Activated naive CD4-positive, alpha-beta T cell treated with anti-CD3 and anti-CD28 coated beads, Interleukin-2, amount 50 U/mL, for 72 hours (primary cell): ENCODE measurements at regions not wholly inside any gene's neighbourhood (a gene's known extent, or its start where the extent isn't known, plus 50 kb on each side); places are given as distances from the start of the nearest gene placed in this dataset.

Experiments
- ATAC-seq, 2 donors: fragments of 150-1000 bp; cut with Tn5 transposase; 2 replicates each; pipeline ENCODE4 v1.10.0; 2021; ENCODE audit warnings: mild to moderate bottlenecking in 2 of 2, moderate library complexity in 2 of 2
- DNase-seq, 2 donors: peaks; one replicate each; pipeline ENCODE4 v3.0.0; 2021 to 2022; ENCODE audit warnings: low spot score in 2 of 2
- H3K27ac Mint-ChIP-seq, 2 donors: one replicate each; pipeline ENCODE4 v1.8.0; 2022; ENCODE audit warnings: mild to moderate bottlenecking in 2 of 2, mixed read lengths in 2 of 2
- H3K36me3 Mint-ChIP-seq, 2 donors: one replicate each; pipeline ENCODE4 v1.8.0; 2022; ENCODE audit warnings: mixed read lengths in 2 of 2
- H3K9me3 Mint-ChIP-seq, 2 donors: one replicate each; pipeline ENCODE4 v1.8.0; 2022; ENCODE audit warnings: mixed read lengths in 2 of 2

- ATAC-seq (no peak), DNase-seq (no peak)
- H3K9me3 Mint-ChIP-seq: peaks cover 4 to 16% of the 10 kb centered on the region in 2 donors
- H3K36me3 Mint-ChIP-seq: peaks cover 12 to 26% of the 10 kb centered on the region in 2 donors
- H3K27ac Mint-ChIP-seq: no peak overlapping the region
Measured at GRCh38 chr2:181114021-181114420, 133.6 kb downstream of the UBE2E3 start.

GRCh38 chr2:181116261-181116660 is 135.9 kb downstream of the UBE2E3 start:
- ATAC-seq (no peak), DNase-seq (no peak)
- H3K9me3 Mint-ChIP-seq: peaks cover 0 to 10% of the 10 kb centered on the region in 2 donors
- H3K27ac Mint-ChIP-seq: no peak overlapping the region
- peaks cover 8 to 23% of the 10 kb centered on the region in 2 donors for H3K36me3 Mint-ChIP-seq

GRCh38 chr2:181117206-181117925 is 137.0 kb downstream of the UBE2E3 start:
- H3K9me3 Mint-ChIP-seq: peaks cover 0 to 10% of the 10 kb centered on the region in 2 donors
- no peak overlapping the region for H3K27ac Mint-ChIP-seq
- ATAC-seq (no peak), DNase-seq (no peak)
- H3K36me3 Mint-ChIP-seq: peaks cover 8 to 23% of the 10 kb centered on the region in 2 donors

GRCh38 chr2:181120625-181121024 is 140.2 kb downstream of the UBE2E3 start:
- no peak for ATAC-seq
- H3K36me3 Mint-ChIP-seq: peaks cover 8 to 23% of the 10 kb centered on the region in 2 donors
- no peak overlapping the region for H3K27ac Mint-ChIP-seq

GRCh38 chr2:181121996-181122395 is 141.6 kb downstream of the UBE2E3 start:
- no peak for ATAC-seq
- peaks cover 0 to 10% of the 10 kb centered on the region in 2 donors for H3K9me3 Mint-ChIP-seq
- H3K27ac Mint-ChIP-seq: no peak overlapping the region
- peaks cover 8 to 23% of the 10 kb centered on the region in 2 donors for H3K36me3 Mint-ChIP-seq
- DNase-seq: no peak

More at GRCh38 chr2:181120625-181121024, 140.2 kb downstream of the UBE2E3 start:
- H3K9me3 Mint-ChIP-seq: peaks cover 0 to 10% of the 10 kb centered on the region in 2 donors
- DNase-seq: no peak

- H3K27ac Mint-ChIP-seq: no peak overlapping the region
- peaks cover 8 to 23% of the 10 kb centered on the region in 2 donors for H3K36me3 Mint-ChIP-seq
- ATAC-seq: no peak
- no peak for DNase-seq
- H3K9me3 Mint-ChIP-seq: peaks cover 0 to 10% of the 10 kb centered on the region in 2 donors
Measured at GRCh38 chr2:181122601-181123000, 142.2 kb downstream of the UBE2E3 start.

GRCh38 chr2:181123798-181124231 is 143.4 kb downstream of the UBE2E3 start:
- Mint-ChIP-seq H3K27ac (peak overlapping the region; percentile 83 to 96), H3K36me3 (peaks cover 2 to 17% of the 10 kb centered on the region in 2 donors), H3K9me3 (peaks cover 0 to 5% of the 10 kb centered on the region in 2 donors)
- peak; percentile 54 to 56 for DNase-seq
- ATAC-seq: peak; percentile 93 to 95

- H3K36me3 Mint-ChIP-seq: peaks cover 1 to 17% of the 10 kb centered on the region in 2 donors
- no peak for ATAC-seq
- H3K27ac Mint-ChIP-seq: peak overlapping the region; percentile 83 to 96
- no peak for DNase-seq
- peaks cover 0 to 7% of the 10 kb centered on the region in 2 donors for H3K9me3 Mint-ChIP-seq
Measured at GRCh38 chr2:181124497-181124896, 144.1 kb downstream of the UBE2E3 start.

GRCh38 chr2:181125359-181125758 is 145.0 kb downstream of the UBE2E3 start:
- Mint-ChIP-seq H3K9me3 (peaks cover 0 to 11% of the 10 kb centered on the region in 2 donors), H3K36me3 (peaks cover 5 to 18% of the 10 kb centered on the region in 2 donors), H3K27ac (peak overlapping the region; percentile 83 to 87)
- no peak for ATAC-seq
- no peak for DNase-seq

GRCh38 chr2:181126311-181126868 is 146.0 kb downstream of the UBE2E3 start:
- ATAC-seq: no peak
- H3K9me3 Mint-ChIP-seq: peaks cover 0 to 7% of the 10 kb centered on the region in 2 donors
- peaks cover 9 to 10% of the 10 kb centered on the region in 2 donors for H3K36me3 Mint-ChIP-seq
- no peak for DNase-seq
- H3K27ac Mint-ChIP-seq: no peak overlapping the region

- H3K27ac Mint-ChIP-seq: peak overlapping the region in 1 of 2 donors; percentile 33
- H3K9me3 Mint-ChIP-seq: peaks cover 0 to 7% of the 10 kb centered on the region in 2 donors
- peaks cover 9 to 13% of the 10 kb centered on the region in 2 donors for H3K36me3 Mint-ChIP-seq
- DNase-seq (no peak), ATAC-seq (peak; percentile 13 to 39)
Measured at GRCh38 chr2:181128199-181128598, 147.8 kb downstream of the UBE2E3 start.

- peaks cover 13 to 15% of the 10 kb centered on the region in 2 donors for H3K36me3 Mint-ChIP-seq
- peak in 1 of 2 donors; percentile 47 for ATAC-seq
- peak overlapping the region; percentile 34 to 80 for H3K27ac Mint-ChIP-seq
- peaks cover 0 to 7% of the 10 kb centered on the region in 2 donors for H3K9me3 Mint-ChIP-seq
- DNase-seq: no peak
Measured at GRCh38 chr2:181129364-181130056, 149.1 kb downstream of the UBE2E3 start.

GRCh38 chr2:181130686-181131085 is 150.3 kb downstream of the UBE2E3 start:
- H3K9me3 Mint-ChIP-seq: peaks cover 0 to 7% of the 10 kb centered on the region in 2 donors
- peaks cover 13 to 16% of the 10 kb centered on the region in 2 donors for H3K36me3 Mint-ChIP-seq
- no peak for ATAC-seq
- no peak for DNase-seq
- peak overlapping the region in 1 of 2 donors; percentile 63 for H3K27ac Mint-ChIP-seq

GRCh38 chr2:181131584-181131983 is 151.2 kb downstream of the UBE2E3 start:
- Mint-ChIP-seq H3K27ac (peak overlapping the region; percentile 63 to 77), H3K9me3 (peaks cover 0 to 7% of the 10 kb centered on the region in 2 donors), H3K36me3 (peaks cover 13 to 22% of the 10 kb centered on the region in 2 donors)
- peak in 1 of 2 donors; percentile 63 for ATAC-seq
- DNase-seq: no peak

GRCh38 chr2:181138816-181139215 is 158.4 kb downstream of the UBE2E3 start:
- no peak overlapping the region for H3K27ac Mint-ChIP-seq
- no peak for DNase-seq
- H3K9me3 Mint-ChIP-seq: peaks cover 0 to 3% of the 10 kb centered on the region in 2 donors
- no peak for ATAC-seq
- peaks cover 5 to 17% of the 10 kb centered on the region in 2 donors for H3K36me3 Mint-ChIP-seq

- Mint-ChIP-seq H3K36me3 (peaks cover 11 to 23% of the 10 kb centered on the region in 2 donors), H3K27ac (no peak overlapping the region), H3K9me3 (peaks cover under 1 to 4% of the 10 kb centered on the region in 2 donors)
- no peak for DNase-seq
- no peak for ATAC-seq
Measured at GRCh38 chr2:181139831-181140230, 159.4 kb downstream of the UBE2E3 start.

- Mint-ChIP-seq H3K36me3 (peaks cover 17 to 29% of the 10 kb centered on the region in 2 donors), H3K9me3 (peaks cover 5 to 10% of the 10 kb centered on the region in 2 donors), H3K27ac (peak overlapping the region; percentile 38 to 88)
- DNase-seq (no peak), ATAC-seq (no peak)
Measured at GRCh38 chr2:181140414-181140813, 160.0 kb downstream of the UBE2E3 start.
